Spleen (tissue), 7 donors: ENCODE measurements at regions not wholly inside any gene's neighbourhood (a gene's known extent, or its start where the extent isn't known, plus 50 kb on each side); places are given as distances from the start of the nearest gene placed in this dataset.

ENCODE experiments used
- CTCF ChIP-seq, 11 experiments: fragments of 200-600 bp in 7 of 11; fragments of 450-650 bp in 4 of 11; sonication (generic) in 4 of 11; IDR thresholded peaks in 8 of 11; conservative IDR thresholded peaks in 3 of 11; 1 replicate in 7 of 11; 2 replicates in 4 of 11; pipeline versions ENCODE4 v1.4.0 to v1.8.0; 2016 to 2021; ENCODE audit warnings: antibody characterized with exemption in 11 of 11, inconsistent platforms in 4 of 11, mild to moderate bottlenecking in 1 of 11
- POLR2A ChIP-seq, 3 donors: fragments of 450-650 bp; IDR thresholded peaks; one replicate each; pipeline ENCODE4 v1.5.1; 2017; ENCODE audit warnings: antibody characterized with exemption in 3 of 3, mild to moderate bottlenecking in 1 of 3
- donor health status: DM: no; HTN: no; CAD: no; lungs with moderate emphysema.
- donor health status: DM: no; HTN: no; CAD: no.
- donor health status: DM: no; HTN: no; CAD: no.

GRCh38 chr11:116558504-116559211 is 214.1 kb downstream of the BUD13 start:
- TF ChIP-seq CTCF (IDR thresholded peaks at IDR 0.05 in 8 of 11, conservative IDR thresholded peaks at IDR 0.05 in 3 of 11) = no peak
- no peak for TF ChIP-seq POLR2A (IDR thresholded peaks at IDR 0.05)
